ENCODE measurements at regions not wholly inside any gene's neighbourhood (a gene's known extent, or its start where the extent isn't known, plus 50 kb on each side); places are given as distances from the start of the nearest gene placed in this dataset.

DNA sequence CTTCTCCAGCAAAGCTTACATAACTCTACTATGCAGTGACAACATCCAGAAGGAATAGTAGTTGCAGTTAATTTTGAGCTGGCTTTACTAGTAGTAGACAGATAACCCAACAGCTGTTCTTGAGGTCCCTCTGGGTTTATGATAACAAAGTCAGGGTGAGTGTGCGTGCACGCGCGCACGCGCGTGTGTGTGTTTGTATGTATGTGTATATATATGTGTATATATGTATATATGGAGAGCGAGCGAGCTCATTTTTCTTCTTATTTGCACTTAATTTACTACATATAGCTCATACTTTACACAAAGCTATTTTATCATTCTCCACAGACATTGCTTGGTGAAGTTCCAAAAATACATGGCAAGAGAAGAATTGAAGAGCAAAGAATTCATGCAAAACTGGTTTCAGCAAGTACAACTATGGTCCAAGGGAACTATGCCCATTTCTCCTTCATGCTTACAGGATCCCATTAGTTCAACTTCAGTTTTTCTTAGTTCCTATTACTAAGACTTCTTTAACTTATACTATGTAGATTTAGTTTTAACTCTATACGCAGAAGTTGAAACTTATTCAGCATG, 105.9 kb upstream of the TMEM168 start:
- Mint-ChIP-seq H3K4me3 (no peak overlapping the region), H3K27ac (no peak overlapping the region), H3K9me3 (peaks cover 28% of the 10 kb centered on the region), H3K36me3 (peaks cover 52% of the 10 kb centered on the region), H3K27me3 (ENCODE audit: insufficient read depth, low read depth) (no peaks in the 10 kb centered on the region), H3K4me1 (no peaks in the 10 kb centered on the region)
- Histone ChIP-seq H3K9ac (no peak overlapping the region), H4K20me1 (ENCODE audit: low read depth) (peaks cover 18% of the 10 kb centered on the region), H2AFZ (replicated peaks) (no peak overlapping the region), H3K27me3 (no peaks in the 10 kb centered on the region), H3K36me3 (peaks cover 3% of the 10 kb centered on the region), H3K27ac (no peak overlapping the region), H3F3A (ENCODE audit: low read depth) (no peaks in the 10 kb centered on the region), H3K4me1 (no peaks in the 10 kb centered on the region), H3K4me2 (no peak overlapping the region), H3K79me2 (ENCODE audit: low read depth) (peaks cover 45% of the 10 kb centered on the region), H3K9me3 (ENCODE audit: low read depth) (no peaks in the 10 kb centered on the region), H3K4me3 (no peak overlapping the region)
- TF ChIP-seq EZH2 (IDR thresholded peaks at IDR 0.05) (no peak), EZH2phosphoT487 (IDR thresholded peaks at IDR 0.05) (no peak)
- TF ChIP-seq, protein P1, sequence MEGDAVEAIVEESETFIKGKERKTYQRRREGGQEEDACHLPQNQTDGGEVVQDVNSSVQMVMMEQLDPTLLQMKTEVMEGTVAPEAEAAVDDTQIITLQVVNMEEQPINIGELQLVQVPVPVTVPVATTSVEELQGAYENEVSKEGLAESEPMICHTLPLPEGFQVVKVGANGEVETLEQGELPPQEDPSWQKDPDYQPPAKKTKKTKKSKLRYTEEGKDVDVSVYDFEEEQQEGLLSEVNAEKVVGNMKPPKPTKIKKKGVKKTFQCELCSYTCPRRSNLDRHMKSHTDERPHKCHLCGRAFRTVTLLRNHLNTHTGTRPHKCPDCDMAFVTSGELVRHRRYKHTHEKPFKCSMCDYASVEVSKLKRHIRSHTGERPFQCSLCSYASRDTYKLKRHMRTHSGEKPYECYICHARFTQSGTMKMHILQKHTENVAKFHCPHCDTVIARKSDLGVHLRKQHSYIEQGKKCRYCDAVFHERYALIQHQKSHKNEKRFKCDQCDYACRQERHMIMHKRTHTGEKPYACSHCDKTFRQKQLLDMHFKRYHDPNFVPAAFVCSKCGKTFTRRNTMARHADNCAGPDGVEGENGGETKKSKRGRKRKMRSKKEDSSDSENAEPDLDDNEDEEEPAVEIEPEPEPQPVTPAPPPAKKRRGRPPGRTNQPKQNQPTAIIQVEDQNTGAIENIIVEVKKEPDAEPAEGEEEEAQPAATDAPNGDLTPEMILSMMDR (IDR thresholded peaks at IDR 0.05): no peak
- no peak for DNase-seq (ENCODE audit: low spot score)

DNA sequence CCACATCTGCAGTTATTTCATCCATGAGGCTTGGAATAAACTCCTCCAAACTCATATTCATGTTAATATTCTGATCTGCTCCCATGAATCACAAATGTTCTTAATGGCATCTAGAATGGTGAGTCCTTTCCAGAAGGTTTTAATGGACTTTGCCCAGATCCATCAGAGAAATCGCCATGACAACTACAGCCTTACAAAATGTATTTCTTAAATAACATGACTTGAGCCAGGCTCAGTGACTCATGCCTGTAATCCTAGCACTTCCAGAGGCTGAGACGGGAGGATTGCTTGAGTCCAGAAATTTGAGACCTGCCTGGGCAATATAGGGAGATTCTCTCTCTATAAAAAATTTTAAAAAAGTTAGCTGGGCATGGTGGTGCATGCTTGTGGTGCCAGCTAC, 102.1 kb upstream of the TMEM168 start:
- Histone ChIP-seq H3K27ac (no peak overlapping the region), H4K20me1 (ENCODE audit: low read depth) (peaks cover 6% of the 10 kb centered on the region), H3K27me3 (no peaks in the 10 kb centered on the region), H3K9ac (no peak overlapping the region), H3K36me3 (peaks cover 3% of the 10 kb centered on the region), H3K4me1 (peaks cover 6% of the 10 kb centered on the region), H3K4me3 (no peak overlapping the region), H3K79me2 (ENCODE audit: low read depth) (peaks cover 28% of the 10 kb centered on the region), H3F3A (ENCODE audit: low read depth) (no peaks in the 10 kb centered on the region), H3K9me3 (ENCODE audit: low read depth) (no peaks in the 10 kb centered on the region), H2AFZ (replicated peaks) (no peak overlapping the region), H3K4me2 (no peak overlapping the region)
- H3K4me1 Mint-ChIP-seq: peaks cover 3% of the 10 kb centered on the region
- TF ChIP-seq EZH2 (IDR thresholded peaks at IDR 0.05) (no peak), EZH2phosphoT487 (IDR thresholded peaks at IDR 0.05) (no peak)
- TF ChIP-seq, protein P1 (IDR thresholded peaks at IDR 0.05): no peak
- no peaks in the 10 kb centered on the region for H3K27me3 Mint-ChIP-seq (ENCODE audit: insufficient read depth, low read depth)
- no peak overlapping the region for H3K27ac Mint-ChIP-seq
- H3K4me3 Mint-ChIP-seq: no peak overlapping the region
- H3K9me3 Mint-ChIP-seq: peaks cover 5% of the 10 kb centered on the region
- no peak for DNase-seq (ENCODE audit: low spot score)
- H3K36me3 Mint-ChIP-seq: peaks cover 44% of the 10 kb centered on the region

DNA sequence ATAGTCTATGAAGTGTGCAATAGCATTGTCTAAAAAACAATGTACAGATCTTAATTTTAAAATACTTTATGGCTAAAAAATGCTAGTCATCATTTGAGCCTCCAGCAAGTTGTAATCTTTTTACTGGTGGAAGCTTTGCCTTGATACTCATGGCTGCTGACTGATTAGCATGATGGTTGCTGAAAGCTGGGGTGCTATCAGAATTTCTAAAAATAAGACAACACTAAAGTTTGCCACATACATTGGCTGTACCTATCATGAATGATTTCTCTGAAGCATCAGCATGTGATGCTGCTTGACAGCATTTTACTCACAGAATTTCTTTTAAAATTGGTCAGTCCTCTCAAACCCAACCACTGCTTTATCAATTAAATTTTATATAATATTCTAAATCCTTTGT, 101.5 kb upstream of the TMEM168 start:
- no peaks in the 10 kb centered on the region for H3K27me3 Mint-ChIP-seq (ENCODE audit: insufficient read depth, low read depth)
- Histone ChIP-seq H3F3A (ENCODE audit: low read depth) (no peaks in the 10 kb centered on the region), H3K4me1 (peaks cover 6% of the 10 kb centered on the region), H3K9me3 (ENCODE audit: low read depth) (no peaks in the 10 kb centered on the region), H3K27me3 (no peaks in the 10 kb centered on the region), H4K20me1 (ENCODE audit: low read depth) (peaks cover under 1% of the 10 kb centered on the region), H3K4me3 (no peak overlapping the region), H3K79me2 (ENCODE audit: low read depth) (peaks cover 22% of the 10 kb centered on the region), H3K36me3 (peaks cover 3% of the 10 kb centered on the region), H3K9ac (no peak overlapping the region), H2AFZ (replicated peaks) (no peak overlapping the region), H3K4me2 (no peak overlapping the region), H3K27ac (no peak overlapping the region)
- H3K4me1 Mint-ChIP-seq: peaks cover 3% of the 10 kb centered on the region
- peaks cover 47% of the 10 kb centered on the region for H3K36me3 Mint-ChIP-seq
- H3K9me3 Mint-ChIP-seq: peaks cover 5% of the 10 kb centered on the region
- no peak overlapping the region for H3K27ac Mint-ChIP-seq
- DNase-seq (ENCODE audit: low spot score): no peak
- H3K4me3 Mint-ChIP-seq: no peak overlapping the region
- TF ChIP-seq, protein P1 (IDR thresholded peaks at IDR 0.05): no peak
- no peak for TF ChIP-seq EZH2 (IDR thresholded peaks at IDR 0.05)
- TF ChIP-seq EZH2phosphoT487 (IDR thresholded peaks at IDR 0.05): no peak
